IMR-90 (cell line): ENCODE measurements at regions not wholly inside any gene's neighbourhood (a gene's known extent, or its start where the extent isn't known, plus 50 kb on each side); places are given as distances from the start of the nearest gene placed in this dataset.

Experiments
- ATAC-seq: fragments of 200-7000 bp; cut with Tn5 transposase; 2 replicates; pipeline ENCODE4 v1.9.1; 2020; ENCODE audit warnings: low read depth, mild to moderate bottlenecking, moderate library complexity
- BruUV-seq: library from RNA; stranded (reverse); fragments of 400-500 nt; replicated peaks from 2 replicates; lab custom pipeline; 2021; lab: Mats Ljungman, UMichigan
- CTCF ChIA-PET: fragments of 300-600 bp; formaldehyde crosslinking; extraction: SDS; loops from one replicate; lab custom pipeline; 2021; ENCODE audit warnings: antibody characterized with exemption; lab: Yijun Ruan, JAX
- POLR2A ChIA-PET: fragments of 300-600 bp; sonication (Branson Sonifier 250); formaldehyde crosslinking; loops from one replicate; lab custom pipeline; 2022; ENCODE audit warnings: antibody characterized with exemption; ENCODE audit not compliant: unreplicated experiment; lab: Charles Lee
- DNase-seq: peaks from one replicate; pipeline ENCODE4 v3.0.0; 2013
- H2AFZ ChIP-seq: replicated peaks from 2 replicates; pipeline ENCODE3; 2013; ENCODE audit warnings: low read length, mild to moderate bottlenecking; ENCODE audit not compliant: poor library complexity
- H2AK5ac ChIP-seq: 2 replicates; pipeline ENCODE4 v1.6.1; 2013; ENCODE audit warnings: low read depth, low read length, inconsistent platforms
- H2AK9ac ChIP-seq: replicated peaks from 2 replicates; pipeline ENCODE3; 2013; ENCODE audit warnings: mild to moderate bottlenecking, low read depth, low read length, moderate library complexity; ENCODE audit not compliant: poor library complexity
- H2BK120ac ChIP-seq: 2 replicates; pipeline ENCODE4 v1.6.1; 2013; ENCODE audit warnings: low read depth, low read length, inconsistent platforms
- H2BK15ac ChIP-seq: 3 replicates; pipeline ENCODE4 v1.6.1; 2013; ENCODE audit warnings: low read depth, low read length, inconsistent platforms
- H2BK20ac ChIP-seq: 2 replicates; pipeline ENCODE4 v1.6.1; 2013; ENCODE audit warnings: low read depth, mild to moderate bottlenecking, inconsistent platforms, low read length, moderate library complexity
- H2BK5ac ChIP-seq: 2 replicates; pipeline ENCODE4 v1.6.1; 2013; ENCODE audit warnings: mild to moderate bottlenecking, low read depth, low read length, inconsistent platforms; ENCODE audit not compliant: poor library complexity, severe bottlenecking
- H3K14ac ChIP-seq: replicated peaks from 2 replicates; pipeline ENCODE4 v1.6.1; 2013; ENCODE audit warnings: low read depth, low read length, inconsistent platforms
- H3K18ac ChIP-seq: 2 replicates; pipeline ENCODE4 v1.6.1; 2013; ENCODE audit warnings: low read depth, low read length, control low read depth
- H3K23ac ChIP-seq: 2 replicates; pipeline ENCODE4 v1.6.1; 2013; ENCODE audit warnings: low read depth, low read length, inconsistent platforms
- H3K27ac ChIP-seq: 2 replicates; pipeline ENCODE4 v1.5.1; 2013; ENCODE audit warnings: mild to moderate bottlenecking, control low read depth, low read length; ENCODE audit not compliant: insufficient read depth
- H3K27me3 ChIP-seq: 2 replicates; pipeline ENCODE4 v1.6.1; 2013; ENCODE audit warnings: low read length; ENCODE audit not compliant: control insufficient read depth, insufficient read depth
- H3K36me3 ChIP-seq: 2 replicates; pipeline ENCODE4 v1.6.1; 2013; ENCODE audit warnings: low read length, mixed read lengths; ENCODE audit not compliant: control insufficient read depth, insufficient read depth
- H3K4ac ChIP-seq: 2 replicates; pipeline ENCODE4 v1.6.1; 2013; ENCODE audit warnings: low read depth, low read length, inconsistent platforms
- H3K4me1 ChIP-seq: 2 replicates; pipeline ENCODE4 v1.6.1; 2013; ENCODE audit warnings: low read length, mixed read lengths; ENCODE audit not compliant: control insufficient read depth, insufficient read depth
- H3K4me2 ChIP-seq: 2 replicates; pipeline ENCODE4 v1.6.1; 2013; ENCODE audit warnings: low read depth, mild to moderate bottlenecking, control low read depth, low read length, moderate library complexity
- H3K4me3 ChIP-seq: 2 replicates; pipeline ENCODE4 v1.5.1; 2013; ENCODE audit warnings: low read depth, mild to moderate bottlenecking, control low read depth, low read length, moderate library complexity; ENCODE audit not compliant: insufficient read depth
- H3K56ac ChIP-seq: 2 replicates; pipeline ENCODE4 v1.6.1; 2013; ENCODE audit warnings: low read length, inconsistent platforms; ENCODE audit not compliant: insufficient read depth; ENCODE audit errors: extremely low read depth
- H3K79me1 ChIP-seq, 2 experiments: 2 replicates each; pipeline ENCODE4 v1.6.1; 2013; ENCODE audit warnings: low read length in 2 of 2, inconsistent platforms in 1 of 2, low read depth in 1 of 2
- H3K9ac ChIP-seq: 2 replicates; pipeline ENCODE4 v1.6.1; 2013; ENCODE audit warnings: low read depth, low read length, control low read depth
- H3K9me1 ChIP-seq: 2 replicates; pipeline ENCODE4 v1.6.1; 2013; ENCODE audit warnings: low read length, inconsistent platforms; ENCODE audit not compliant: insufficient read depth
- H3K9me3 ChIP-seq: 2 replicates; pipeline ENCODE4 v1.6.1; 2013; ENCODE audit warnings: low read length; ENCODE audit not compliant: control insufficient read depth, insufficient read depth
- H4K20me1 ChIP-seq: 2 replicates; pipeline ENCODE4 v1.6.1; 2013; ENCODE audit warnings: low read length, inconsistent platforms; ENCODE audit not compliant: insufficient read depth
- H4K5ac ChIP-seq: 2 replicates; pipeline ENCODE4 v1.6.1; 2013; ENCODE audit warnings: mild to moderate bottlenecking, low read depth, low read length, control low read depth
- H4K8ac ChIP-seq, 2 experiments: 2 replicates each; pipeline ENCODE4 v1.6.1; 2013; ENCODE audit warnings: low read depth in 2 of 2, low read length in 2 of 2, control low read depth in 1 of 2, inconsistent platforms in 1 of 2
- H4K91ac ChIP-seq: 2 replicates; pipeline ENCODE4 v1.6.1; 2013; ENCODE audit warnings: low read depth, low read length, inconsistent platforms; ENCODE audit not compliant: insufficient read depth
- CEBPB ChIP-seq: IDR thresholded peaks from 2 replicates; pipeline ENCODE4 v1.6.1; 2012; ENCODE audit warnings: low read depth, low read length, improper control_type of control experiment
- FOS ChIP-seq: fragments of 150-350 bp; IDR thresholded peaks from 2 replicates; pipeline ENCODE4 v1.6.1; 2016; ENCODE audit warnings: low read depth, low read length
- NFE2L2 ChIP-seq: fragments of 150-350 bp; IDR thresholded peaks from 2 replicates; pipeline ENCODE4 v1.6.1; 2016; ENCODE audit warnings: low read depth, mild to moderate bottlenecking, low read length
- RAD21 ChIP-seq: IDR thresholded peaks from 2 replicates; pipeline ENCODE4 v1.6.1; 2012; ENCODE audit warnings: low read length, improper control_type of control experiment
- RCOR1 ChIP-seq: IDR thresholded peaks from 2 replicates; pipeline ENCODE4 v1.6.1; 2012; ENCODE audit warnings: mild to moderate bottlenecking, low read length, improper control_type of control experiment; ENCODE audit not compliant: insufficient replicate concordance
- SMC3 ChIP-seq: fragments of 150-350 bp; IDR thresholded peaks from 2 replicates; pipeline ENCODE4 v1.6.1; 2016; ENCODE audit warnings: low read depth, mild to moderate bottlenecking, antibody characterized with exemption, low read length, moderate library complexity
- dilution Hi-C: fragments of 300-500 bp; cut with HindIII; formaldehyde crosslinking; loops from one replicate; pipeline ENCODE4 v1.14.3; 2018; ENCODE audit warnings: low sequenced_read_pairs; ENCODE audit not compliant: unreplicated experiment
- in situ Hi-C: fragments of 300-500 bp; cut with MboI; formaldehyde crosslinking; loops from 3 replicates; pipeline ENCODE4 v1.14.3; 2019; ENCODE audit warnings: low sequenced_read_pairs, inconsistent platforms, mixed read lengths
- intact Hi-C: fragments of 100-400 bp; cut with micrococcal nuclease; formaldehyde crosslinking; loops from 2 replicates; pipeline ENCODE4 v1.10.0; 2022
- TF ChIP-seq, protein P1 (sequence below): fragments of 150-350 bp; IDR thresholded peaks from 2 replicates; pipeline ENCODE4 v1.6.1; 2016; ENCODE audit warnings: low read depth, mild to moderate bottlenecking, low read length, moderate library complexity, borderline replicate concordance

GRCh38 chr9:14434158-14434504 lies 120.2 kb upstream of the NFIB start:
- no peak overlapping the region for H4K5ac ChIP-seq
- TF ChIP-seq RCOR1, result no peak
- TF ChIP-seq RAD21, result no peak
- TF ChIP-seq CEBPB, result no peak
- TF ChIP-seq FOS, result no peak
- TF ChIP-seq SMC3, result no peak
- no peak for TF ChIP-seq NFE2L2
- TF ChIP-seq, protein P1, sequence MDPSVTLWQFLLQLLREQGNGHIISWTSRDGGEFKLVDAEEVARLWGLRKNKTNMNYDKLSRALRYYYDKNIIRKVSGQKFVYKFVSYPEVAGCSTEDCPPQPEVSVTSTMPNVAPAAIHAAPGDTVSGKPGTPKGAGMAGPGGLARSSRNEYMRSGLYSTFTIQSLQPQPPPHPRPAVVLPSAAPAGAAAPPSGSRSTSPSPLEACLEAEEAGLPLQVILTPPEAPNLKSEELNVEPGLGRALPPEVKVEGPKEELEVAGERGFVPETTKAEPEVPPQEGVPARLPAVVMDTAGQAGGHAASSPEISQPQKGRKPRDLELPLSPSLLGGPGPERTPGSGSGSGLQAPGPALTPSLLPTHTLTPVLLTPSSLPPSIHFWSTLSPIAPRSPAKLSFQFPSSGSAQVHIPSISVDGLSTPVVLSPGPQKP, result no peak
- H2BK20ac ChIP-seq, result no peak overlapping the region
- H4K8ac ChIP-seq, result no peak overlapping the region
- no peak overlapping the region for H3K4me2 ChIP-seq
- H2BK120ac ChIP-seq, result no peak overlapping the region
- H3K79me1 ChIP-seq, result no peaks in the 10 kb centered on the region
- H2BK15ac ChIP-seq, result no peak overlapping the region
- H3K4me1 ChIP-seq, result peaks cover 7% of the 10 kb centered on the region; the same call in 1 of the 2 replicates
- DNase-seq (no peak), ATAC-seq (no peak; the same call in 1 of the 2 replicates)
- H2AK9ac ChIP-seq, result no peak overlapping the region
- no peak overlapping the region for H3K23ac ChIP-seq
- H2AK5ac ChIP-seq, result no peak overlapping the region
- H3K14ac ChIP-seq, result no peak overlapping the region
- no peaks in the 10 kb centered on the region for H3K36me3 ChIP-seq
- dilution Hi-C loops (loop anchor here (25.0 kb wide), 1 partner anchor 997 kb away; no protein-coding TSS in a partner anchor), intact Hi-C loops (loop anchor here (5.0 to 10.0 kb wide), 2 partner anchors 339 to 1077 kb away; no protein-coding TSS in a partner anchor), in situ Hi-C loops (loop anchor here (25.0 kb wide), 1 partner anchor 1397 kb away; no protein-coding TSS in a partner anchor)
- no peaks in the 10 kb centered on the region for H3K9me1 ChIP-seq
- ChIA-PET POLR2A (no interaction called here), CTCF (interaction anchor here (0.9 to 1.2 kb wide), 4 partner anchors 80 to 889 kb away, joined by 3 to 5 read pairs (median 3); no protein-coding TSS in a partner anchor)
- no TSS peak for BruUV-seq
- no peak overlapping the region for H3K4me3 ChIP-seq
- no peak overlapping the region for H3K4ac ChIP-seq
- H3K56ac ChIP-seq, result no peak overlapping the region
- H3K9ac ChIP-seq, result no peak overlapping the region
- H4K20me1 ChIP-seq, result no peaks in the 10 kb centered on the region
- no peak overlapping the region for H2BK5ac ChIP-seq
- H3K18ac ChIP-seq, result no peak overlapping the region
- H2AFZ ChIP-seq, result no peak overlapping the region
- no peak overlapping the region for H4K91ac ChIP-seq
- no peak overlapping the region for H3K27ac ChIP-seq
- peaks cover 5% of the 10 kb centered on the region; the same call in 1 of the 2 replicates for H3K9me3 ChIP-seq
- H3K27me3 ChIP-seq, result peaks cover 27% of the 10 kb centered on the region
